ENCODE measurements at regions not wholly inside any gene's neighbourhood (a gene's known extent, or its start where the extent isn't known, plus 50 kb on each side); places are given as distances from the start of the nearest gene placed in this dataset.

DNA sequence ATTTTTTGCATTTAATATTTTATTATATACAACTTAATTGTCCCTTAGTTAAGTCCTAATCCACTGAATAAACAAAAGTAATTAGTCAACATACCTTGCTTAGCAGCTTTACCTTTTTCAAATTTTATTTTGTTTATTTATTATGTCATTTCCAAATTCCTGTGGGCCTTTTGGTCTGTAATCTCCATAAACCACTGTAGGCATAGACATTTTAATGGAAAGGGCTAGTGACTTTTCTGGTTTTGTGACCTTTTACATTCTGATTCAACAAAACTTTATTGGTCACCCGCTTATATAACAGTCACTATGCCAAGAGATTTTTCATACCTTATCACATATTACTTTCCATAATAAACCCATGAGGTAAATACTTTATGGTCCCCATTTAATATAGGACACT is 181.3 kb upstream of the PRPS1L1 start:
- no peaks in the 10 kb centered on the region for H3K27me3 Mint-ChIP-seq (ENCODE audit: low read depth)
- H3K9me3 Mint-ChIP-seq: no peaks in the 10 kb centered on the region
- no peaks in the 10 kb centered on the region for H3K36me3 Mint-ChIP-seq
- no peak overlapping the region for H3K4me3 Mint-ChIP-seq
- TF ChIP-seq, protein P1, sequence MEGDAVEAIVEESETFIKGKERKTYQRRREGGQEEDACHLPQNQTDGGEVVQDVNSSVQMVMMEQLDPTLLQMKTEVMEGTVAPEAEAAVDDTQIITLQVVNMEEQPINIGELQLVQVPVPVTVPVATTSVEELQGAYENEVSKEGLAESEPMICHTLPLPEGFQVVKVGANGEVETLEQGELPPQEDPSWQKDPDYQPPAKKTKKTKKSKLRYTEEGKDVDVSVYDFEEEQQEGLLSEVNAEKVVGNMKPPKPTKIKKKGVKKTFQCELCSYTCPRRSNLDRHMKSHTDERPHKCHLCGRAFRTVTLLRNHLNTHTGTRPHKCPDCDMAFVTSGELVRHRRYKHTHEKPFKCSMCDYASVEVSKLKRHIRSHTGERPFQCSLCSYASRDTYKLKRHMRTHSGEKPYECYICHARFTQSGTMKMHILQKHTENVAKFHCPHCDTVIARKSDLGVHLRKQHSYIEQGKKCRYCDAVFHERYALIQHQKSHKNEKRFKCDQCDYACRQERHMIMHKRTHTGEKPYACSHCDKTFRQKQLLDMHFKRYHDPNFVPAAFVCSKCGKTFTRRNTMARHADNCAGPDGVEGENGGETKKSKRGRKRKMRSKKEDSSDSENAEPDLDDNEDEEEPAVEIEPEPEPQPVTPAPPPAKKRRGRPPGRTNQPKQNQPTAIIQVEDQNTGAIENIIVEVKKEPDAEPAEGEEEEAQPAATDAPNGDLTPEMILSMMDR (IDR thresholded peaks at IDR 0.05; ENCODE audit: unreplicated experiment): no peak
- H3K27ac Mint-ChIP-seq: no peak overlapping the region
- peaks cover 42% of the 10 kb centered on the region for H3K4me1 Mint-ChIP-seq
- no peak for DNase-seq (ENCODE audit: low spot score in 2 of 2, unreplicated experiment in 2 of 2)

DNA sequence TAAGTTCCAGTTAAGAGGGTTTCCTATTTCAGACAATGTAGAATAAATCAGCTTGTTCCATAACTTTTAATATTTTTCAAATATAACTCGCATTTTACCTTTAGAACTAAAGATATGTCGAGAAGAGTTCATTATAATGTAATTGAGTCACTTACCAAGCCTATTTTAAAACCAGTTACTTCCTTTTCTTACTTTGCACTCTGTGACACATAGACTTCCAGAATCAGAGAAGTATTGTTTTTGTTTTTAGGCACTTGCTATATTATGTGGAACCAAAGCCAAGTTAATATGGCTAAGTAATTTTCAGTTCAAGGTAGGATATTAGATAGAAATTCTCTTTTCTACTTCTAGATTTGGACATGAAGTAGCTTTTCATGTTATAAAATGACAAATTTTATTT is 182.7 kb upstream of the PRPS1L1 start:
- no peak overlapping the region for H3K4me3 Mint-ChIP-seq
- H3K36me3 Mint-ChIP-seq: no peaks in the 10 kb centered on the region

DNA sequence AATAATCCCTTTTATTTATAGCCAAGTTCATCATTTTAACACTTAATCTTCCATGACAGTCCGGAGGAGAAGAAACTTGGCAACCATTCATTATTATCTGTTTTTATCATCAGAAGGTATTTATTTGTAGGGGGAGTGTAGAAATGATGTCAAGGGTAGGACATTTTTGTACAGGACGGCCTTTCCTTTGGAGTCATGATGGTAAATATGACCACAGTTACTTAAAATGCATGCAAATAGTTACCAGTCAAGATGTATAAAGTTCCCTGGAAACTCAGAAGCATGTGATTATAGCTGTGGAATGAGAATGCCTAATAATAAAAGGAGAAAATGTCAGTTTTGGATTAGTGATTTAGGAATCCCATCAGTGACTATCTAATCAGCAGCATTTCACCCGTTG is 183.1 kb upstream of the PRPS1L1 start:
- no peaks in the 10 kb centered on the region for H3K9me3 Mint-ChIP-seq
- TF ChIP-seq, protein P1 (IDR thresholded peaks at IDR 0.05; ENCODE audit: unreplicated experiment): no peak
- no peaks in the 10 kb centered on the region for H3K36me3 Mint-ChIP-seq
- no peak overlapping the region for H3K4me3 Mint-ChIP-seq
- no peak for DNase-seq (ENCODE audit: low spot score in 2 of 2, unreplicated experiment in 2 of 2)
- H3K27me3 Mint-ChIP-seq (ENCODE audit: low read depth): no peaks in the 10 kb centered on the region
- peak overlapping the region; percentile 73 for H3K27ac Mint-ChIP-seq
- peaks cover 47% of the 10 kb centered on the region for H3K4me1 Mint-ChIP-seq

More for the DNA sequence above, 182.7 kb upstream of the PRPS1L1 start:
- Mint-ChIP-seq H3K9me3 (no peaks in the 10 kb centered on the region), H3K27ac (no peak overlapping the region), H3K27me3 (ENCODE audit: low read depth) (no peaks in the 10 kb centered on the region), H3K4me1 (peaks cover 47% of the 10 kb centered on the region)
- no peak for DNase-seq (ENCODE audit: low spot score in 2 of 2, unreplicated experiment in 2 of 2)
- TF ChIP-seq, protein P1 (IDR thresholded peaks at IDR 0.05; ENCODE audit: unreplicated experiment): no peak

DNA sequence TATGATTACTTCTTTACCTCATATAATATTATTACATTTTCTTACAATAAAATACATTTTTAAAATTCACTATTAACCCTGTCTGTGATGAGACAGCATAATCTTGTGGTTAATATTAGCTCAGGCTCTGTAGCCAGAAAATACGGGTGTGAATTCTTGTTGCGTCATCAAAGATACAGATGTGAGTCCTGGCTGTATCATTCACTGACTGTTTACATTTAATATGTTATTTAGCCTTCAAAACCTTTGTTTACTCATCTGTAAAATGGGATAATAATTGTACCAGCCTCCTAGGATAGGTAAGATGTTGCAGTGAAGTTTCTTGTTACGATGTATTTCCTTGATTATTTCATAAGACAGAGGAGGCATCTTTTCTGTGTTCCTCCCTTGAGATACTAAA is 184.7 kb upstream of the PRPS1L1 start:
- DNase-seq (ENCODE audit: low spot score in 2 of 2, unreplicated experiment in 2 of 2): no peak
- Mint-ChIP-seq H3K36me3 (no peaks in the 10 kb centered on the region), H3K27ac (peak overlapping the region; percentile 73), H3K27me3 (ENCODE audit: low read depth) (no peaks in the 10 kb centered on the region), H3K4me3 (no peak overlapping the region), H3K4me1 (peaks cover 46% of the 10 kb centered on the region), H3K9me3 (no peaks in the 10 kb centered on the region)
- TF ChIP-seq, protein P1 (IDR thresholded peaks at IDR 0.05; ENCODE audit: unreplicated experiment): no peak

DNA sequence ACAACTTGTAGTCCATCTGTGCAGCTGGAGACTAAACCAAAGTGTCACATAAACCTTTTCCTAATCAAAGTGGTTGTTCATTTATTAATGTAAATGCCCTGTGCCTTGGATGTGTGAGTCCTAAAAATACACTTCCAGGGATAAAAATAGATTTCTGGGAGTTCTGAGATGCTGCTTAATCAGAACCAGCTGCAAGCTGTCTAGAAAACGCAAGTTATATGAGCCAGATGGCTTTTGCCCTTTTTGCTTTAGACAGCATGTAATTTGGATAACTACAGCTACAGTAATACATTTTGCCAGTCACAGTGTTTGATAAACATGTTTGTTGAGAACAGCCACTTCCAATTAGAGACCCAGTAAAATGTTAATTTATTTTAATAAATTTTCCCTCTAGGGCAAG is 185.1 kb upstream of the PRPS1L1 start:
- Mint-ChIP-seq H3K4me1 (peaks cover 46% of the 10 kb centered on the region), H3K4me3 (no peak overlapping the region), H3K27me3 (ENCODE audit: low read depth) (no peaks in the 10 kb centered on the region), H3K36me3 (no peaks in the 10 kb centered on the region), H3K27ac (peak overlapping the region; percentile 73), H3K9me3 (no peaks in the 10 kb centered on the region)
- DNase-seq (ENCODE audit: low spot score in 2 of 2, unreplicated experiment in 2 of 2): no peak
- TF ChIP-seq, protein P1 (IDR thresholded peaks at IDR 0.05; ENCODE audit: unreplicated experiment): no peak

DNA sequence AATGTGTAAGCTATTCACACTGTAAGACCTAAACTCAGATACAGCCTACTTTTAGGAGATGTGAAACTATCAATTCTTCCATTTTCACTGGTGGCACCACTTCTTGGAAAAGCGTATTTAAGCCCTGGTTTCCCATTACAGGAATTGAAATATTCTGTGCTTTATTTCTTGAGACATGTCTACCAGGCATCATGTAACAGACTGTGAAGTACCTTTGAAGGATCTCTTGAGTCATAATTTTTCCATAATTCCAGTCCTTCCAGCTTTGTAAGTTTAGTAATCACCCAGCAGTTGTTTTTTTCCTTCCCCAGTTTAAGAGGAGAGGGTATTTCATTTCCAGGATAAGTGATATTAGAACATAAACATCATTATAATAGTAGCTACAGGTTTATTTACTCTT is 186.0 kb upstream of the PRPS1L1 start:
- Mint-ChIP-seq H3K4me1 (peaks cover 46% of the 10 kb centered on the region), H3K27ac (peak overlapping the region; percentile 70), H3K4me3 (no peak overlapping the region), H3K9me3 (no peaks in the 10 kb centered on the region), H3K36me3 (no peaks in the 10 kb centered on the region), H3K27me3 (ENCODE audit: low read depth) (no peaks in the 10 kb centered on the region)
- DNase-seq (ENCODE audit: low spot score in 2 of 2, unreplicated experiment in 2 of 2): no peak
- TF ChIP-seq, protein P1 (IDR thresholded peaks at IDR 0.05; ENCODE audit: unreplicated experiment): no peak
